ENCODE measurements at regions not wholly inside any gene's neighbourhood (a gene's known extent, or its start where the extent isn't known, plus 50 kb on each side); places are given as distances from the start of the nearest gene placed in this dataset.
"Not testable (repeated sequence)": the region's sequence is repeated elsewhere in the genome, so short reads cannot be mapped to it uniquely, and the experiment has no call there.

DNA sequence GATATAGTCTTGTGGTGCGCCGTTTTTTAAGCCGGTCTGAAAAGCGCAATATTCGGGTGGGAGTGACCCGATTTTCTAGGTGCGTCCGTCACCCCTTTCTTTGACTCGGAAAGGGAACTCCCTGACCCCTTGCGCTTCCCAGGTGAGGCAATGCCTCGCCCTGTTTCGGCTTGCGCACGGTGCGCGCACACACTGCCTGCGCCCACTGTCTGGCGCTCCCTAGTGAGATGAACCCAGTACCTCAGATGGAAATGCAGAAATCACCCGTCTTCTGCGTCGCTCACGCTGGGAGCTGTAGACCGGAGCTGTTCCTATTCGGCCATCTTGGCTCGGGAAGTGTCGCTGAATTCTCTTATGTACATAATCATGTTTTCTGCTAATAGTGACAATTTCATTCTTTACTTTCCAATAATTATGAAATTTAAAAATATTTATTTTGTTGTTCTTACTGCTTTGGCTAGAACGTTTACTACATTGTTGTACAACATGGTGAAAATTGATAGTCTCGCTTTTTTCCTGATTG, 61.2 kb upstream of the MINDY3 start:
- TF ChIP-seq, protein P1, sequence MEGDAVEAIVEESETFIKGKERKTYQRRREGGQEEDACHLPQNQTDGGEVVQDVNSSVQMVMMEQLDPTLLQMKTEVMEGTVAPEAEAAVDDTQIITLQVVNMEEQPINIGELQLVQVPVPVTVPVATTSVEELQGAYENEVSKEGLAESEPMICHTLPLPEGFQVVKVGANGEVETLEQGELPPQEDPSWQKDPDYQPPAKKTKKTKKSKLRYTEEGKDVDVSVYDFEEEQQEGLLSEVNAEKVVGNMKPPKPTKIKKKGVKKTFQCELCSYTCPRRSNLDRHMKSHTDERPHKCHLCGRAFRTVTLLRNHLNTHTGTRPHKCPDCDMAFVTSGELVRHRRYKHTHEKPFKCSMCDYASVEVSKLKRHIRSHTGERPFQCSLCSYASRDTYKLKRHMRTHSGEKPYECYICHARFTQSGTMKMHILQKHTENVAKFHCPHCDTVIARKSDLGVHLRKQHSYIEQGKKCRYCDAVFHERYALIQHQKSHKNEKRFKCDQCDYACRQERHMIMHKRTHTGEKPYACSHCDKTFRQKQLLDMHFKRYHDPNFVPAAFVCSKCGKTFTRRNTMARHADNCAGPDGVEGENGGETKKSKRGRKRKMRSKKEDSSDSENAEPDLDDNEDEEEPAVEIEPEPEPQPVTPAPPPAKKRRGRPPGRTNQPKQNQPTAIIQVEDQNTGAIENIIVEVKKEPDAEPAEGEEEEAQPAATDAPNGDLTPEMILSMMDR (IDR thresholded peaks at IDR 0.05): not testable (repeated sequence)
- TF ChIP-seq MAZ (IDR thresholded peaks at IDR 0.05; ENCODE audit: borderline replicate concordance, low read depth, low read length); MYC (IDR thresholded peaks at IDR 0.05; ENCODE audit: borderline replicate concordance, low read length); ZFP36 (IDR thresholded peaks at IDR 0.05; ENCODE audit: borderline replicate concordance, partially characterized antibody); CHD2 (IDR thresholded peaks at IDR 0.05; ENCODE audit: low read length, partially characterized antibody); RNF2 (IDR thresholded peaks at IDR 0.05; ENCODE audit: borderline replicate concordance, low read depth); NR3C1 (IDR thresholded peaks at IDR 0.05); FOSL2 (IDR thresholded peaks at IDR 0.05); FOSL2 (CRISPR knock-in tag; IDR thresholded peaks at IDR 0.05); RAD21 (conservative IDR thresholded peaks at IDR 0.05 in 1 of 2, IDR thresholded peaks at IDR 0.05 in 1 of 2): not testable (repeated sequence)
- TF ChIP-seq, protein P2, sequence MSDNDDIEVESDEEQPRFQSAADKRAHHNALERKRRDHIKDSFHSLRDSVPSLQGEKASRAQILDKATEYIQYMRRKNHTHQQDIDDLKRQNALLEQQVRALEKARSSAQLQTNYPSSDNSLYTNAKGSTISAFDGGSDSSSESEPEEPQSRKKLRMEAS (IDR thresholded peaks at IDR 0.05): not testable (repeated sequence)

Data from A549 (cell line).